ENCODE measurements at regions not wholly inside any gene's neighbourhood (a gene's known extent, or its start where the extent isn't known, plus 50 kb on each side); places are given as distances from the start of the nearest gene placed in this dataset.
"Not testable (repeated sequence)": the region's sequence is repeated elsewhere in the genome, so short reads cannot be mapped to it uniquely, and the experiment has no call there.

GRCh38 chr7:150003304-150003810, 129.6 kb downstream of the ATP6V0E2 start:
- H3K4me3 ChIP-seq (replicated peaks; ENCODE audit: insufficient read depth, low read length) = no peak overlapping the region
- no peak for DNase-seq (ENCODE audit: low read depth in 1 of 2, low spot score in 1 of 2)
- TF ChIP-seq SPI1 (IDR thresholded peaks at IDR 0.05; ENCODE audit: borderline replicate concordance, low read depth) = no peak
- TF ChIP-seq GABPA (IDR thresholded peaks at IDR 0.05; ENCODE audit: low read depth) = no peak
- no peak for TF ChIP-seq POLR2AphosphoS5 (IDR thresholded peaks at IDR 0.05; ENCODE audit: low read depth)
- TF ChIP-seq REST (IDR thresholded peaks at IDR 0.05; ENCODE audit: insufficient replicate concordance, low read depth) = no peak
- TF ChIP-seq CTCF (IDR thresholded peaks at IDR 0.05; ENCODE audit: insufficient read depth, low read length) = no peak
- no peaks in the 10 kb centered on the region for H3K27me3 ChIP-seq (ENCODE audit: insufficient read depth, poor library complexity, severe bottlenecking)
- H3K27ac ChIP-seq (replicated peaks) = no peak overlapping the region

- not testable (repeated sequence) for H3K27ac ChIP-seq (replicated peaks); H3K4me3 ChIP-seq (replicated peaks; ENCODE audit: insufficient read depth, low read length); H3K27me3 ChIP-seq (ENCODE audit: insufficient read depth, poor library complexity, severe bottlenecking); DNase-seq (ENCODE audit: low read depth in 1 of 2, low spot score in 1 of 2)
These were observed 130.2 kb downstream of the ATP6V0E2 start for GRCh38 chr7:150003973-150004372.

GRCh38 chr7:150004843-150005242, 131.1 kb downstream of the ATP6V0E2 start:
- DNase-seq (ENCODE audit: low read depth in 1 of 2, low spot score in 1 of 2); H3K4me3 ChIP-seq (replicated peaks; ENCODE audit: insufficient read depth, low read length); H3K27ac ChIP-seq (replicated peaks); H3K27me3 ChIP-seq (ENCODE audit: insufficient read depth, poor library complexity, severe bottlenecking): not testable (repeated sequence)

- not testable (repeated sequence) for H3K27ac ChIP-seq (replicated peaks); DNase-seq (ENCODE audit: low read depth in 1 of 2, low spot score in 1 of 2)
These were observed 136.0 kb downstream of the ATP6V0E2 start for GRCh38 chr7:150009620-150010303.

GRCh38 chr7:150016651-150017189, 143.0 kb downstream of the ATP6V0E2 start:
- not testable (repeated sequence) for H3K27me3 ChIP-seq (ENCODE audit: insufficient read depth, poor library complexity, severe bottlenecking); H3K4me3 ChIP-seq (replicated peaks; ENCODE audit: insufficient read depth, low read length); DNase-seq (ENCODE audit: low read depth in 1 of 2, low spot score in 1 of 2); H3K27ac ChIP-seq (replicated peaks)

More at GRCh38 chr7:150009620-150010303, 136.0 kb downstream of the ATP6V0E2 start:
- not testable (repeated sequence) for H3K4me3 ChIP-seq (replicated peaks; ENCODE audit: insufficient read depth, low read length); H3K27me3 ChIP-seq (ENCODE audit: insufficient read depth, poor library complexity, severe bottlenecking)

GRCh38 chr7:150020210-150020609, 146.4 kb downstream of the ATP6V0E2 start:
- not testable (repeated sequence) for H3K27me3 ChIP-seq (ENCODE audit: insufficient read depth, poor library complexity, severe bottlenecking); DNase-seq (ENCODE audit: low read depth in 1 of 2, low spot score in 1 of 2); H3K27ac ChIP-seq (replicated peaks); H3K4me3 ChIP-seq (replicated peaks; ENCODE audit: insufficient read depth, low read length)

GRCh38 chr7:150024550-150025490, 151.1 kb downstream of the ATP6V0E2 start:
- not testable (repeated sequence) for H3K27me3 ChIP-seq (ENCODE audit: insufficient read depth, poor library complexity, severe bottlenecking); DNase-seq (ENCODE audit: low read depth in 1 of 2, low spot score in 1 of 2); H3K27ac ChIP-seq (replicated peaks); H3K4me3 ChIP-seq (replicated peaks; ENCODE audit: insufficient read depth, low read length)

GRCh38 chr7:150025802-150026201, 152.0 kb downstream of the ATP6V0E2 start:
- H3K4me3 ChIP-seq (replicated peaks; ENCODE audit: insufficient read depth, low read length); H3K27ac ChIP-seq (replicated peaks); H3K27me3 ChIP-seq (ENCODE audit: insufficient read depth, poor library complexity, severe bottlenecking); DNase-seq (ENCODE audit: low read depth in 1 of 2, low spot score in 1 of 2): not testable (repeated sequence)

GRCh38 chr7:150028344-150029012, 154.7 kb downstream of the ATP6V0E2 start:
- H3K27ac ChIP-seq (replicated peaks); DNase-seq (ENCODE audit: low read depth in 1 of 2, low spot score in 1 of 2); H3K4me3 ChIP-seq (replicated peaks; ENCODE audit: insufficient read depth, low read length); H3K27me3 ChIP-seq (ENCODE audit: insufficient read depth, poor library complexity, severe bottlenecking): not testable (repeated sequence)

- H3K27me3 ChIP-seq (ENCODE audit: insufficient read depth, poor library complexity, severe bottlenecking); H3K27ac ChIP-seq (replicated peaks); H3K4me3 ChIP-seq (replicated peaks; ENCODE audit: insufficient read depth, low read length); DNase-seq (ENCODE audit: low read depth in 1 of 2, low spot score in 1 of 2): not testable (repeated sequence)
These were observed 155.2 kb downstream of the ATP6V0E2 start for GRCh38 chr7:150029013-150029389.

Data from HL-60 (cell line).